ENCODE measurements at regions not wholly inside any gene's neighbourhood (a gene's known extent, or its start where the extent isn't known, plus 50 kb on each side); places are given as distances from the start of the nearest gene placed in this dataset.
"Not testable (repeated sequence)": the region's sequence is repeated elsewhere in the genome, so short reads cannot be mapped to it uniquely, and the experiment has no call there.

GRCh38 chr12:63038713-63039100 lies 103.8 kb upstream of the PPM1H start:
- DNase-seq = no peak

- no peak for DNase-seq
Observed at GRCh38 chr12:63037746-63038712, 103.1 kb upstream of the PPM1H start.

- DNase-seq = no peak
Observed at GRCh38 chr12:63036974-63037335, 102.0 kb upstream of the PPM1H start.

GRCh38 chr12:63036216-63036973 lies 101.4 kb upstream of the PPM1H start:
- DNase-seq = no peak

GRCh38 chr12:63034601-63035000 lies 99.7 kb upstream of the PPM1H start:
- DNase-seq = no peak

GRCh38 chr12:63029676-63030075 lies 94.7 kb upstream of the PPM1H start:
- DNase-seq = no peak

- DNase-seq = no peak
Observed at GRCh38 chr12:63028951-63029350, 94.0 kb upstream of the PPM1H start.

- DNase-seq = no peak
Observed at GRCh38 chr12:63025116-63025515, 90.2 kb upstream of the PPM1H start.

- DNase-seq = no peak
Observed at GRCh38 chr12:63023926-63024325, 89.0 kb upstream of the PPM1H start.

- no peak for DNase-seq
Observed at GRCh38 chr12:63021116-63021515, 86.2 kb upstream of the PPM1H start.

GRCh38 chr12:63020269-63020668 lies 85.3 kb upstream of the PPM1H start:
- DNase-seq = no peak

GRCh38 chr12:63018273-63018672 lies 83.3 kb upstream of the PPM1H start:
- DNase-seq = no peak

GRCh38 chr12:63013302-63013701 lies 78.4 kb upstream of the PPM1H start:
- DNase-seq = no peak

- no peak for DNase-seq
Observed at GRCh38 chr12:63010698-63011097, 75.7 kb upstream of the PPM1H start.

- DNase-seq = no peak
Observed at GRCh38 chr12:63008372-63008771, 73.4 kb upstream of the PPM1H start.

- no peak for DNase-seq
Observed at GRCh38 chr12:63007726-63008125, 72.8 kb upstream of the PPM1H start.

GRCh38 chr12:63006536-63006935 lies 71.6 kb upstream of the PPM1H start:
- no peak for DNase-seq

GRCh38 chr12:63005382-63005781 lies 70.4 kb upstream of the PPM1H start:
- DNase-seq = no peak

- DNase-seq = no peak
Observed at GRCh38 chr12:63003223-63003819, 68.4 kb upstream of the PPM1H start.

GRCh38 chr12:63002059-63002458 lies 67.1 kb upstream of the PPM1H start:
- DNase-seq = not testable (repeated sequence)

GRCh38 chr12:62998454-62998853 lies 63.5 kb upstream of the PPM1H start:
- no peak for DNase-seq

- DNase-seq = no peak
Observed at GRCh38 chr12:62995097-62995496, 60.1 kb upstream of the PPM1H start.

- DNase-seq = no peak
Observed at GRCh38 chr12:62986844-62987243, 51.9 kb upstream of the PPM1H start.

Measured in hematopoietic multipotent progenitor cell treated with erythropoietin and hydrocortisone succinate and interleukin-3 and kit ligand, for 8 days (in vitro differentiated cells).